Endothelial cell of umbilical vein (primary cell): ENCODE measurements at regions not wholly inside any gene's neighbourhood (a gene's known extent, or its start where the extent isn't known, plus 50 kb on each side); places are given as distances from the start of the nearest gene placed in this dataset.

ENCODE experiments used
- BruUV-seq: library from RNA; stranded (reverse); fragments of 400-500 nt; replicated peaks from 2 replicates; lab custom pipeline; 2021; lab: Mats Ljungman, UMichigan
- CTCF ChIA-PET: fragments of 300-600, 350-600 bp; sonication (Branson Sonifier 250); formaldehyde crosslinking; loops from one replicate; lab custom pipeline; 2021; ENCODE audit warnings: antibody characterized with exemption, inconsistent platforms; lab: Charles Lee
- POLR2A ChIA-PET: fragments of 300-600, 350-600 bp; sonication (Branson Sonifier 250); formaldehyde crosslinking; loops from one replicate; lab custom pipeline; 2021; ENCODE audit warnings: antibody characterized with exemption, inconsistent platforms; lab: Charles Lee
- DNase-seq: peaks from one replicate; pipeline ENCODE4 v3.0.0-alpha.2; 2011; ENCODE audit warnings: low read depth, low spot score
- FAIRE-seq: peaks from 2 replicates; lab custom pipeline; 2011; peaks lifted over from hg19 to GRCh38; lab: Jason Lieb, UNC
- H2AFZ ChIP-seq: 2 replicates; pipeline ENCODE4 v1.6.0; 2012; ENCODE audit warnings: low read depth, low read length, control low read depth, inconsistent platforms
- H3K27ac ChIP-seq: 2 replicates; pipeline ENCODE4 v1.5.1; 2011; ENCODE audit warnings: low read depth, mild to moderate bottlenecking, control low read depth, low read length, moderate library complexity; ENCODE audit not compliant: insufficient read depth
- H3K27me3 ChIP-seq, 2 experiments: 2 replicates each; pipeline versions ENCODE4 v1.6.0 to v1.6.1; 2011; ENCODE audit warnings: low read length in 2 of 2, mixed read lengths in 1 of 2; ENCODE audit not compliant: control insufficient read depth in 2 of 2, insufficient read depth in 2 of 2
- H3K36me3 ChIP-seq, 2 experiments: 2 replicates in 1 of 2; 3 replicates in 1 of 2; pipeline ENCODE4 v1.5.1; 2011; ENCODE audit warnings: low read length in 2 of 2, mild to moderate bottlenecking in 1 of 2, moderate library complexity in 1 of 2; ENCODE audit not compliant: control insufficient read depth in 2 of 2, insufficient read depth in 2 of 2; ENCODE audit errors: extremely low read depth in 1 of 2
- H3K4me1 ChIP-seq: 3 replicates; pipeline ENCODE4 v1.5.1; 2011; ENCODE audit warnings: mild to moderate bottlenecking, low read length; ENCODE audit not compliant: control insufficient read depth, insufficient read depth; ENCODE audit errors: extremely low read depth
- H3K4me2 ChIP-seq: 2 replicates; pipeline ENCODE4 v1.6.1; 2011; ENCODE audit warnings: low read length, control low read depth, mixed read lengths; ENCODE audit not compliant: insufficient read depth
- H3K4me3 ChIP-seq, 3 experiments: fragments of 200-600 bp in 1 of 3; sonication (generic), shearing (Covaris generic) in 1 of 3; replicated peaks in 1 of 3; 2 replicates each; pipeline ENCODE4 v1.5.1; 2011 to 2016; ENCODE audit warnings: control low read depth in 3 of 3, low read length in 3 of 3, mild to moderate bottlenecking in 2 of 3, inconsistent platforms in 1 of 3, low read depth in 1 of 3, moderate library complexity in 1 of 3; ENCODE audit not compliant: insufficient read depth in 1 of 3
- H3K79me2 ChIP-seq: 2 replicates; pipeline ENCODE4 v1.6.0; 2012; ENCODE audit warnings: low read length, inconsistent platforms; ENCODE audit not compliant: control insufficient read depth, insufficient read depth
- H3K9ac ChIP-seq: replicated peaks from 2 replicates; pipeline ENCODE3; 2011; ENCODE audit warnings: low read length, control low read depth; ENCODE audit not compliant: insufficient read depth; ENCODE audit errors: extremely low read depth
- H3K9me1 ChIP-seq: replicated peaks from 3 replicates; pipeline ENCODE4 v1.6.0; 2011; ENCODE audit warnings: mild to moderate bottlenecking, low read length; ENCODE audit not compliant: control insufficient read depth, insufficient read depth; ENCODE audit errors: extremely low read depth
- H3K9me3 ChIP-seq: replicated peaks from 2 replicates; pipeline ENCODE4 v1.5.1; 2012; ENCODE audit warnings: low read length, inconsistent platforms; ENCODE audit not compliant: control insufficient read depth, insufficient read depth
- H4K20me1 ChIP-seq: replicated peaks from 2 replicates; pipeline ENCODE3; 2011; ENCODE audit warnings: mild to moderate bottlenecking, low read length; ENCODE audit not compliant: control insufficient read depth, insufficient read depth; ENCODE audit errors: extremely low read depth
- EZH2 ChIP-seq: IDR thresholded peaks from 2 replicates; pipeline ENCODE4 v1.6.1; 2012; ENCODE audit warnings: borderline replicate concordance, low read depth, mild to moderate bottlenecking, moderate library complexity, low read length, inconsistent platforms; ENCODE audit not compliant: severe bottlenecking
- FOS ChIP-seq: IDR thresholded peaks from 2 replicates; pipeline ENCODE4 v1.6.1; 2011; ENCODE audit warnings: mild to moderate bottlenecking, low read length, moderate library complexity, borderline replicate concordance; ENCODE audit not compliant: insufficient read depth
- GATA2 ChIP-seq: IDR thresholded peaks from 2 replicates; pipeline ENCODE4 v1.7.0; 2011; ENCODE audit warnings: low read depth, mild to moderate bottlenecking, moderate library complexity, mixed read lengths, low read length; ENCODE audit not compliant: insufficient read length, insufficient read depth
- JUN ChIP-seq: IDR thresholded peaks from 2 replicates; pipeline ENCODE4 v1.6.1; 2011; ENCODE audit warnings: borderline replicate concordance, low read depth; ENCODE audit not compliant: insufficient read length, insufficient read depth
- MYC ChIP-seq: IDR thresholded peaks from one replicate; pipeline ENCODE4 v1.6.1; 2011; ENCODE audit warnings: mild to moderate bottlenecking, low read depth, low read length
- POLR2A ChIP-seq: IDR thresholded peaks from 2 replicates; pipeline ENCODE4 v1.6.1; 2012; ENCODE audit warnings: low read depth, mild to moderate bottlenecking, control low read depth, low read length
- POLR2AphosphoS5 ChIP-seq: IDR thresholded peaks from 2 replicates; pipeline ENCODE4 v1.6.1; 2012; ENCODE audit warnings: low read depth, mild to moderate bottlenecking, control low read depth, low read length, moderate library complexity; ENCODE audit not compliant: insufficient read depth
- dilution Hi-C: fragments of 300-500 bp; cut with MboI; formaldehyde crosslinking; loops from one replicate; pipeline ENCODE4 v1.15.0; 2019; ENCODE audit warnings: low sequenced_read_pairs; ENCODE audit not compliant: extremely low pct_ligation_motif_present
- intact Hi-C: fragments of 100-400 bp; cut with micrococcal nuclease; formaldehyde crosslinking; loops from one replicate; pipeline ENCODE4 v1.10.0; 2022
- TF ChIP-seq, protein P1 (sequence below): IDR thresholded peaks from 2 replicates; pipeline ENCODE4 v1.6.1; 2011; ENCODE audit not compliant: insufficient read depth, insufficient read length
- TF ChIP-seq, protein P2 (sequence below), 2 donors: IDR thresholded peaks; 1 replicate in 1 of 2; 2 replicates in 1 of 2; pipeline ENCODE4 v1.5.1; 2011; ENCODE audit warnings: low read length in 2 of 2, mild to moderate bottlenecking in 2 of 2, moderate library complexity in 2 of 2, control low read depth in 1 of 2, inconsistent platforms in 1 of 2, low read depth in 1 of 2; ENCODE audit not compliant: insufficient read depth in 1 of 2; ENCODE audit errors: extremely low read depth in 1 of 2

DNA sequence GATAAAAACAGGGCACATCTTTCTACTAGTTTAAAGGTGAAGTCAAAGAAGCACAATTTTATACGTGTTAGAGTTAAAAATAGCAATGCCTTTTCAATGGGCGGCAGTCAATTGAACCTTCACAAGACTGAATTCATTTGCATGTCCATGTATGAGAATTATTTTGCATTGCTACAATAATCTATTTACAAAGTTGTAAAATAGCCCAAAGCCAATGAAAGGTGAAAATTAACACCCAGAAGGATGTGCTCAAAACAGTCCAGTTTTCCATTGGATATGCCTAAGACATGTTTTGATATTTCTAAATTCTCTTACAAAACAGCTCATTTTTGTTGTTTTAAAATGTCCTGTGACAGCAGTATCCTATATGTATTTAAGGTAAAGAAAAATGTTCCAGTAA is 425.1 kb upstream of the SYT4 start:
- no peak overlapping the region for H3K27ac ChIP-seq
- no peaks in the 10 kb centered on the region for H3K79me2 ChIP-seq
- no peak for FAIRE-seq
- H3K36me3 ChIP-seq: no peaks in the 10 kb centered on the region
- DNase-seq: no peak
- H4K20me1 ChIP-seq: no peaks in the 10 kb centered on the region
- CTCF ChIA-PET: no interaction called here
- H3K4me3 ChIP-seq: no peak overlapping the region
- H2AFZ ChIP-seq: no peak overlapping the region
- H3K27me3 ChIP-seq: no peaks in the 10 kb centered on the region
- H3K9me1 ChIP-seq: no peaks in the 10 kb centered on the region
- TF ChIP-seq, protein P1, sequence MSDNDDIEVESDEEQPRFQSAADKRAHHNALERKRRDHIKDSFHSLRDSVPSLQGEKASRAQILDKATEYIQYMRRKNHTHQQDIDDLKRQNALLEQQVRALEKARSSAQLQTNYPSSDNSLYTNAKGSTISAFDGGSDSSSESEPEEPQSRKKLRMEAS: no peak
- TF ChIP-seq FOS (no peak), EZH2 (no peak), GATA2 (no peak), MYC (no peak), POLR2A (no peak), JUN (no peak), POLR2AphosphoS5 (no peak)
- TF ChIP-seq, protein P2, sequence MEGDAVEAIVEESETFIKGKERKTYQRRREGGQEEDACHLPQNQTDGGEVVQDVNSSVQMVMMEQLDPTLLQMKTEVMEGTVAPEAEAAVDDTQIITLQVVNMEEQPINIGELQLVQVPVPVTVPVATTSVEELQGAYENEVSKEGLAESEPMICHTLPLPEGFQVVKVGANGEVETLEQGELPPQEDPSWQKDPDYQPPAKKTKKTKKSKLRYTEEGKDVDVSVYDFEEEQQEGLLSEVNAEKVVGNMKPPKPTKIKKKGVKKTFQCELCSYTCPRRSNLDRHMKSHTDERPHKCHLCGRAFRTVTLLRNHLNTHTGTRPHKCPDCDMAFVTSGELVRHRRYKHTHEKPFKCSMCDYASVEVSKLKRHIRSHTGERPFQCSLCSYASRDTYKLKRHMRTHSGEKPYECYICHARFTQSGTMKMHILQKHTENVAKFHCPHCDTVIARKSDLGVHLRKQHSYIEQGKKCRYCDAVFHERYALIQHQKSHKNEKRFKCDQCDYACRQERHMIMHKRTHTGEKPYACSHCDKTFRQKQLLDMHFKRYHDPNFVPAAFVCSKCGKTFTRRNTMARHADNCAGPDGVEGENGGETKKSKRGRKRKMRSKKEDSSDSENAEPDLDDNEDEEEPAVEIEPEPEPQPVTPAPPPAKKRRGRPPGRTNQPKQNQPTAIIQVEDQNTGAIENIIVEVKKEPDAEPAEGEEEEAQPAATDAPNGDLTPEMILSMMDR (IDR thresholded peaks at IDR 0.05; ENCODE audit: extremely low read depth in 1 of 2, insufficient read depth in 1 of 2, low read depth in 1 of 2, low read length in 2 of 2): no peak
- POLR2A ChIA-PET: no interaction called here
- no peaks in the 10 kb centered on the region for H3K9me3 ChIP-seq
- intact Hi-C loops: no loop called here
- H3K9ac ChIP-seq: no peak overlapping the region
- H3K4me2 ChIP-seq: no peak overlapping the region
- no peaks in the 10 kb centered on the region for H3K4me1 ChIP-seq
- BruUV-seq: no TSS peak
- dilution Hi-C loops: no loop called here
